HG02840 (cell line): ENCODE measurements at regions not wholly inside any gene's neighbourhood (a gene's known extent, or its start where the extent isn't known, plus 50 kb on each side); places are given as distances from the start of the nearest gene placed in this dataset.

Source experiments
- ATAC-seq: cut with Tn5 transposase; IDR thresholded peaks from one replicate; pipeline ENCODE4 v1.9.1; 2021; ENCODE audit warnings: mild to moderate bottlenecking, moderate library complexity, moderate number of reproducible peaks; ENCODE audit not compliant: unreplicated experiment, low FRiP score

GRCh38 chr1:38559446-38560165 lies 300.0 kb downstream of the RRAGC start:
- ATAC-seq = no peak

DNA sequence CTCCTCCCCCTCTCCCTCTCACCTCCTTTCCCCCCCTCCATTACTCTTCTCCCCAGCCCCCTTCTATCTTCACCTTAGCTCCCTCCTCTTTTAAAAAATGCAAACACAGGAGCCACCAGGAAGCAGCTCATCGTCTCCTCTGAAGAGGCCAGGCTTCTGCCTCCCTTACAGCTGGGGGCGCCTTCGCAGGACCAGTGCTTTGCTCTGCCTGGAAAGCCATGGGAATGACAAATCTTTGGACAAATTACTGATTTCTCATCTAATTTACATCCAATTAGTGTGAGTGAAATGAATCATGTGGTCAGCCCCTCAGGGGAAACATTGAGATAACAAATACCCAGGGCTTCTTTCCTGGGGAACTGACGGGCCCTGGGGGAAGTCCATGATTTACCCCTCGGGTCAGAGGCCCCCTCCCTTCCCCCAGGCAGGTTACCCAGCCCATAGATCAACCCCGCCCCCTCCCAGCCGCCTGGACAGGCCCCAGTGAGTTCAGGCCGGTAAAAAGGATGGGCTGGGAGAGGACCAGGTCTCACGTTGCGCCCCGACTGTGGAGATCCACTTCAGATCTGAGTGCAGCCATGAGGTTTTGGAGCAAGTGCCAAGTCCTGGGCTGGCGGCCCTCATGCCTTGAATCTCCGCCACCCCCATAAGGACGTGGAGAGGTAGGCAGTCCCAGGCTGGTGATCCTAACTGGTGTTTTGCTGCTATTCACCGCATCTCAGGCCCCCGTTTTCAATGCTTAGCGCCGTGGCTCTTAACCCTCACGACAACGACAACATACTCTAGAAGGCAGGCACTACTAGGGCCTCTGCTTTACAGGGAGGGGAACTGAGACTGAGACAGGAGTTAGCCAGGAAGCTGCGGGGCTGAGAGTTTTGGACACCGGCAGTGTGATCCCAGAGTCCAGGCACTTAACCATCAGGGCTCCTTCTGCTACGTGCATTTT lies 300.8 kb downstream of the RRAGC start:
- no peak for ATAC-seq

DNA sequence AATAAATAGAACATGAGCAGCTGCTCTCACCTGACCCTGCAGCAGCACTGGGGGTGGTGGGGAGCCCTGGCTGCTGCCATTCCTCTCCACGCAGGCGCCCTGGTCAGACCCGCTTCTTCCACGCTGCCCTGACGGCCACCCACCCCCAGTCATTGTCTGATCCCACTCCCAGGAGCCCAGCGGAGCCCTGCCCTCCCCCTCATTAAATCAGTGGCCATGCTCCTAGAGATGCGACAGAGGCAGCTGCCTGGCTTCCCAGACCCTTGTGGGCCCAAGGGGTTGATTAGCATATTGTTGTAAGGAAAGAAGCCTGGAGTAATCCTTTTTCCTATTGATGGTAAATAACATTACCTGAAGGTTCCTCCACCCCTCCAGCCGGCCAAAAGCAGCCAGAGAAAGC lies 301.5 kb downstream of the RRAGC start:
- ATAC-seq = no peak

DNA sequence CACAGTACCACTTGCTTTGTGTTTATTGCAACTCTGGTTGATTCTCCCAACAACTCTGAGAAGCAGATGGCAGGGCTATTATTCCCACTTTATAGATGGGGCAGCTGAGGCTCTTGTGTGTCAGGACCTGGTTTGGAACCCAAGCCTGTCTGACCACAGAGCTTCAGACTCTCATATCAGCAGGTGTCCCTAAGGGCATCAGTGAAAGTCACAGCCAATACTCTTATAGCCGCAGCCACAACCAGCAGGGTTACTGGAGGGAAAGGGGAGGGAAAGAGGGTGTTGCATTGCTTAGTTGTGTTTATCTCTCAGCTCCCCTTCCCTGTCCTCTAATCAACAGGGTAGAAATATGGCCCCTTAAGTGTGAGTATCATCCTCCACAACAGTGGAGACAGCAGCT lies 304.0 kb downstream of the RRAGC start:
- ATAC-seq = no peak

DNA sequence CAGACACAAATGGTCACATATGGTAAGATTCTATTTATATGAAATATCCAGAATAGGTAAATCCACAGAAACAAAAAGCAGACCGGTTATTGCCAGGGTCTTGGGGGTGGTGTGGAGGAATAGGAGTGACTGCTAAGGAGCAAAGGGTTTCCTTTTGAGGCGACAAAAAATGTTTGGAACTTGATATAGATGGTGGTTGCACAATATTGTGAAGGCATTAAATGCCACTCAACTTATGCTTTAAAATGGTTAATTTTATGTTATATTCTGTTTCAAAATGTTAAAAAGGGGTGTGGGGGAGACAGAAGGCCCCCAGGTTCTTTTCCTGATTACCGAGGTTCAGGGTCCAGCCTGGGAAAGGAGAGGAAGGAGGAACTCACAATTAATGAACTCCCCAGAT lies 304.4 kb downstream of the RRAGC start:
- no peak for ATAC-seq

DNA sequence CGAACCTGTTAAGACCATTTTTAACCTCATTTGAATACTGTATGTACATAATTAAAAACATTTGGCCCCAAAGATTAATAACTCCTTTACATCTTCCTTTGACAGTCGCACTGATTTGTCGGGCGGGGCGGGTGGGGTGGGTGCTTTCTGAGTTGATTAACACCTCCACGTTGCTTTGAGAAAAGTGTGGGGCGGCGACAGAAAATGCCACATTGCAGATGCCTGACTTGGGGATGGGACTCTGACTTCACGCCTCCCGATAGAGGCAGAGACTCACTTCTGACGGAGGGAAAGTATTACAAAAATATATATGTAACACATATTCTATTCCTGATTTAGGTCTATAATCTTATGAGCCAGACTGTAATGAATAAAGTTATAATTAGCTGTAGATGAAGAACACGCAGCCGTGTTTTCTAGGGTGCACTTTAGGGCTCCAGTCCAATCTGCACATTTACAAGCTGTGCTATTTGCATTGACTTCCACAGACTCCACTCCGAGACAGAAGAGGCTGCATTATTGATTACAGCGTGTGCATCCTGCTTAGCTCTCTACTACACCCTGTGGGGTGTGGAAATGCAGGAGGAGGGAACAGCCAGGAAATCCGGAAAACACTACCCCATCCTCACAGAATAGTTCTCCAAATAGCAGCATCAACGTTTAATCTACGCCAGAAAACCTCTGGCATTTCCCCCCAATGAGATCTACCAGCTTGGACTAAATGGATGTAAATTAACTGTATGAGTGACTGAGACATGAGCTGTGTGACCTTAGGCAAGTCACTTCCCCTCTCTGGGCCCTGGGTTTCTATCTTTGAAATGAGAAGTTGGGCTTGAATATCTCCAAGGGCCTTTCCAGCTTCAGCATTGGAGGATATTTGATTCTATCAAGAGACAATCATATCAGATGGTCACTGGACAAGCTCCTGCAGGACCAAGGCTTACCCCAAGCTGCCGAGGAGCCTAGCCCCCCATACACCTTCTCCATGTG lies 308.0 kb downstream of the RRAGC start:
- no peak for ATAC-seq

- no peak for ATAC-seq
Observed at GRCh38 chr1:38549191-38549590, 310.4 kb downstream of the RRAGC start.

DNA sequence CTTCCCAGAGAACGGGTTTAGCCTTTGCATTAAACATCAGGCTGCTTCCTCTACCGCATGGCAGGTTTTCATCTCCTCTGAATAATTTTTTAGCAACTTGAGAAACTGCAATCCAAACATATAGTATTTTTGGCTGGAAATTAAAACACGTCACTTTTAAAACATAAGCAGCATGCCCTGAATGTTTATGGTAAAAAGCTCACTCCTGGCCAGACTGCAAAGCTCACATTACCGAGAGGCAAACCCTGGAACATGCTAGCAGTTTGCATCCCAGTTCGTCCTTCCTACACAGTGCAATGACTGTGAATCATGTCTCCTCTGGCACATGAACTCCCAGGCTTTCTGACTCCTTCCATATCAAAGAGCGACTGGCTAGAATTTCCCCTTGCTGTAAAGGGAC lies 312.3 kb downstream of the RRAGC start:
- ATAC-seq = no peak

- ATAC-seq = no peak
Observed at GRCh38 chr1:38546636-38547035, 312.9 kb downstream of the RRAGC start.

DNA sequence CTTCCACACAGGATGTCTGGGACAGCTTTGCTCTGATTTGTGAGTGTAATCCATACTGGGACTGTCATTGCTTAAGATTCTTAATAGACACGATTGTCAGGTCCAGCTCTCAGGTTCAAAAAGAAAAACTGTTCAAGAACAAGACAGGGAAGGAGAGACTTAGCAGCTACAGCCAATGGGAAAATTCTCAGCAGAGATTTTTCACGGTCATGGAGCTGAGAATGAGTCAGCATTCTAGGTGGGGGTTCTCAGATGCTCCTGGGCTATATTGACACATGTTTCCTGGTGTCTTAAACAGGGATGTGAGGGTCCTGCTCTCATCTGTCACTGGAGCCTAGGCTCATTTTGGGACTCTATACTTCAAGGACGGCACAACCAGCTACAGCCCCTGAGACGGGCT lies 318.3 kb downstream of the RRAGC start:
- ATAC-seq = no peak

DNA sequence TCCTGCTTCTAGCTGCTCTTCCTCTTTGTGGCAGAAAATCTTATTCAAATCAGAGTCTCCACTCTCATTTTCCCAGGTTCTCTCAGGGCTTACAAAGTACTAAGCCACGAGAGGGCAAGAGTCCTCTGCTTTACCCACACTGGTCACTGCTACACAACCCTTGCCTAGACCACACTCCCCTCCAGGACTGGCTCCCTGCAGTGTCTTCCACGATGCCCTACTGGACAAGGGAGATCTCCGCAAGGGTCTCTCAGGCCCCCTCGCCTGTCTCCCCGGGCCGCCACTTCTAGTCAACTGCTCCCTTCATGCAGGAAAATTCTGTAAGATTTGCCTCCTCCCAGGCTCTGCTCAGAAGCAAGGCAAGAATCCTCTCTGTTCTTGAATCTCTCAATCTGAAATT lies 319.6 kb downstream of the RRAGC start:
- ATAC-seq = no peak

DNA sequence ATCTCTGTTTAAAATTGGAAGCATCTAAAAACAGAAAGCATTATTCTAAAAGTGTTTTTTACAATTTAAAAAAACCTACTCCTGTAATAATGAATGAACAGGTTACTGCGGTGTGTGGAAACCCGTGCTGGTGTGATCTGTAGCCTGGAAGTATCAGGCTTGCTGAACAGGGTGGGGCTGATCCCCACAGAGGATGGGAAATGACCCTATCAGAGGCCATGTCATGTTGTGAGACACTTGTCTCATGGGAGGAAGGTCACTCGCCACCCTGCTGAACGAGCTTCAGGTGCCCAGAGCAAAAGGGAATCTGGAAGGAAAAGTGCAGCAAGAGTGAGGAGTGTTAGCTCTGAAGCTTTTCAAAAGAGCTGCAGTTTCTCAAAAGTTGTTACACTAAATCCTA lies 320.7 kb downstream of the RRAGC start:
- ATAC-seq = no peak

GRCh38 chr1:38536089-38536488 lies 323.5 kb downstream of the RRAGC start:
- ATAC-seq = no peak

GRCh38 chr1:38534473-38534823 lies 325.1 kb downstream of the RRAGC start:
- no peak for ATAC-seq

DNA sequence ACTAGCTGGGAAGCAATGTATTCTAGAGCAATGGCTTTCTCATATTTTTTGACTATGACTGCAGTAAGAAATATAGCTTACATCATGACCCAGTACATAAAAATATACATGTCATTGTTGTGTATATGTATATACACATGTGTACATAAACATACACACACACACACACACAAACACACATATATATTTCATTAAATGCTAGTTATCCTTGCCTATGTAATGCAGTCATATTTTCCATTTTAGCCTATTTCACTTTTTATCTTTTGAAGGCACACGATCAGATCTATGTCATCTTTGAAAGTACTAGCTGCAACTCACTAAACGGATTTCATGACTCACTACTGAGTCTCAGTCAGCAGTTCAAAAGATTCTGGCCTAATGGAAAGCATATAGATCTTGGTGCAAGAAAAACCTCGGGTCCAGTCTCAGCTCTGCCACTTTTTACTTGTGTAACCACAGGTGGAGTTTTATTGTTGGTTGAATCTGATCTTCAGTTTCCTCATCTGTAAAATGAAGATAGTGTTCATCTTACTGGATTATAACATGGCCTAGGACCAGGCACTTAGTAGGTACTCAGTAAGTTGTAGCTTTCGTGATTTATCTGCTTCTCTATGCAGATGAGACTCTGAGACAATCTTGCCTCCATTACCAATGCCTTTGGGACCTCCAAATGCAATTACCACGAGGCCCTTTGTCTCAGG lies 325.6 kb downstream of the RRAGC start:
- ATAC-seq = no peak

DNA sequence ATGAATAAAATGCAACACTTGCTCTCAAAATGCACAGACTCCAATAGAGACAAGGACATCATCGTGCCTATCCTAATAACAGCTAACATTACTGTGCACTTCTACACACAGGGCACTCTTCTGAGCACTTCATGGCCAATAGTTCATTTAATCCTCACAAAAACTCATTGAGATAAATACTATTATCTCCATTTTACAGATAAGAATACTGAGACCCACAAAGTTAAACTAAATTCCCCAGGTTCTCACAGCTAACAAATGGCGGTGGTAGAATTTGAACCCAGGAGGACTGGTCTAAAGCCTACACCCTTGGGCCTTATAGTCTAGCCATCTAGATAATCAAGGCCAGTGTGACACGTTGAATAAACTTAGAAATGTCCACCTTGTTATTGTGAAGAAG lies 328.6 kb downstream of the RRAGC start:
- no peak for ATAC-seq

DNA sequence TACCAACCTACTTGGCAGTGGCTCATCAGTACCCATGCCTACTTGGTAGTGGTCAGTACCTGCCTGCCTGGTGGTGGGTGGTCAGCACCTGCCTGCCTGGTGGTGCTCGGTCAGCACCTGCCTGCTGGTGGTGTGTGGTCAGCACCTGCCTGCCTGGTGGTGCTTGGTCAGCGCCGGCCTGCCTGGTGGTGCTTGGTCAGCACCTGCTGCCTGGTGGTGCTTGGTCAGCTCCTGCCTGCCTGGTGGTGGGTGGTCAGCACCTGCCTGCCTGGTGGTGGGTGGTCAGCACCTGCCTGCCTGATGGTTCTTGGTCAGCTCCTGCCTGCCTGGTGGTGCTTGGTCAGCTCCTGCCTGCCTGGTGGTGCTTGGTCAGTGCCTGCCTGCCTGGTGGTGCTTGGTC lies 329.6 kb downstream of the RRAGC start:
- no peak for ATAC-seq

- ATAC-seq = no peak
Observed at GRCh38 chr1:38529391-38529790, 330.2 kb downstream of the RRAGC start.

GRCh38 chr1:38528623-38529022 lies 330.9 kb downstream of the RRAGC start:
- ATAC-seq = no peak

GRCh38 chr1:38527373-38527966 lies 332.1 kb downstream of the RRAGC start:
- ATAC-seq = peak; percentile 85
